ENCODE measurements at regions not wholly inside any gene's neighbourhood (a gene's known extent, or its start where the extent isn't known, plus 50 kb on each side); places are given as distances from the start of the nearest gene placed in this dataset.

GRCh38 chr12:61911113-61911512, 349.1 kb upstream of the USP15 start:
- no peaks in the 10 kb centered on the region for H3K4me1 Mint-ChIP-seq (ENCODE audit: unreplicated experiment)
- H3K36me3 Mint-ChIP-seq (ENCODE audit: low read depth, unreplicated experiment), result no peaks in the 10 kb centered on the region
- no peak for DNase-seq (ENCODE audit: low spot score)
- TF ChIP-seq CTCF (IDR thresholded peaks at IDR 0.05; ENCODE audit: unreplicated experiment), result no peak
- H3K27ac Mint-ChIP-seq (ENCODE audit: unreplicated experiment), result no peak overlapping the region
- H3K4me3 Mint-ChIP-seq (ENCODE audit: unreplicated experiment), result no peak overlapping the region
- H3K9me3 Mint-ChIP-seq (ENCODE audit: unreplicated experiment), result no peaks in the 10 kb centered on the region
- peaks cover 2% of the 10 kb centered on the region for H3K27me3 Mint-ChIP-seq (ENCODE audit: unreplicated experiment)

GRCh38 chr12:61915420-61915819, 344.8 kb upstream of the USP15 start:
- Mint-ChIP-seq H3K27me3 (ENCODE audit: unreplicated experiment) (no peaks in the 10 kb centered on the region), H3K27ac (ENCODE audit: unreplicated experiment) (no peak overlapping the region), H3K4me3 (ENCODE audit: unreplicated experiment) (no peak overlapping the region), H3K36me3 (ENCODE audit: low read depth, unreplicated experiment) (no peaks in the 10 kb centered on the region), H3K4me1 (ENCODE audit: unreplicated experiment) (no peaks in the 10 kb centered on the region), H3K9me3 (ENCODE audit: unreplicated experiment) (no peaks in the 10 kb centered on the region)
- DNase-seq (ENCODE audit: low spot score), result no peak
- TF ChIP-seq CTCF (IDR thresholded peaks at IDR 0.05; ENCODE audit: unreplicated experiment), result no peak

GRCh38 chr12:61916831-61917230, 343.4 kb upstream of the USP15 start:
- H3K27ac Mint-ChIP-seq (ENCODE audit: unreplicated experiment), result no peak overlapping the region
- H3K27me3 Mint-ChIP-seq (ENCODE audit: unreplicated experiment), result no peaks in the 10 kb centered on the region
- H3K4me3 Mint-ChIP-seq (ENCODE audit: unreplicated experiment), result no peak overlapping the region
- no peak for DNase-seq (ENCODE audit: low spot score)
- no peaks in the 10 kb centered on the region for H3K4me1 Mint-ChIP-seq (ENCODE audit: unreplicated experiment)
- no peaks in the 10 kb centered on the region for H3K36me3 Mint-ChIP-seq (ENCODE audit: low read depth, unreplicated experiment)
- TF ChIP-seq CTCF (IDR thresholded peaks at IDR 0.05; ENCODE audit: unreplicated experiment), result no peak
- no peaks in the 10 kb centered on the region for H3K9me3 Mint-ChIP-seq (ENCODE audit: unreplicated experiment)

GRCh38 chr12:61919686-61920085, 340.5 kb upstream of the USP15 start:
- no peak for DNase-seq (ENCODE audit: low spot score)

GRCh38 chr12:61920230-61920629, 340.0 kb upstream of the USP15 start:
- Mint-ChIP-seq H3K4me3 (ENCODE audit: unreplicated experiment) (no peak overlapping the region), H3K27me3 (ENCODE audit: unreplicated experiment) (peaks cover 2% of the 10 kb centered on the region), H3K4me1 (ENCODE audit: unreplicated experiment) (no peaks in the 10 kb centered on the region), H3K9me3 (ENCODE audit: unreplicated experiment) (no peaks in the 10 kb centered on the region), H3K27ac (ENCODE audit: unreplicated experiment) (no peak overlapping the region), H3K36me3 (ENCODE audit: low read depth, unreplicated experiment) (no peaks in the 10 kb centered on the region)
- no peak for TF ChIP-seq CTCF (IDR thresholded peaks at IDR 0.05; ENCODE audit: unreplicated experiment)
- no peak for DNase-seq (ENCODE audit: low spot score)

More at GRCh38 chr12:61919686-61920085, 340.5 kb upstream of the USP15 start:
- Mint-ChIP-seq H3K36me3 (ENCODE audit: low read depth, unreplicated experiment) (no peaks in the 10 kb centered on the region), H3K4me1 (ENCODE audit: unreplicated experiment) (no peaks in the 10 kb centered on the region), H3K9me3 (ENCODE audit: unreplicated experiment) (no peaks in the 10 kb centered on the region), H3K27me3 (ENCODE audit: unreplicated experiment) (peaks cover 2% of the 10 kb centered on the region), H3K27ac (ENCODE audit: unreplicated experiment) (no peak overlapping the region), H3K4me3 (ENCODE audit: unreplicated experiment) (no peak overlapping the region)
- no peak for TF ChIP-seq CTCF (IDR thresholded peaks at IDR 0.05; ENCODE audit: unreplicated experiment)

Data from endothelial cell (in vitro differentiated cells).